ENCODE measurements at regions not wholly inside any gene's neighbourhood (a gene's known extent, or its start where the extent isn't known, plus 50 kb on each side); places are given as distances from the start of the nearest gene placed in this dataset.

DNA sequence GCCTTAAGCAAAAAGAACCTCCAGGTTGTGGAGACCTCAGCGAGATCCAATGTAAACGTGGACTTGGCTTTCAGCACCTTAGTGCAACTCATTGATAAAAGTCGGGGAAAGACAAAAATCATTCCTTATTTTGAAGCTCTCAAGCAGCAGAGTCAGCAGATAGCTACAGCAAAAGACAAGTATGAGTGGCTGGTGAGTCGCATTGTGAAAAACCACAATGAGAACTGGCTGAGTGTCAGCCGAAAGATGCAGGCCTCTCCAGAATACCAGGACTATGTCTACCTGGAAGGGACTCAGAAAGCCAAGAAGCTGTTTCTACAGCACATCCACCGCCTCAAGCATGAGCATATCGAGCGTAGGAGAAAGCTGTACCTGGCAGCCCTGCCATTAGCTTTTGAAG is 58.5 kb downstream of the ARHGAP35 start:
- no peak for DNase-seq (ENCODE audit: low spot score)
- TF ChIP-seq, protein P1, sequence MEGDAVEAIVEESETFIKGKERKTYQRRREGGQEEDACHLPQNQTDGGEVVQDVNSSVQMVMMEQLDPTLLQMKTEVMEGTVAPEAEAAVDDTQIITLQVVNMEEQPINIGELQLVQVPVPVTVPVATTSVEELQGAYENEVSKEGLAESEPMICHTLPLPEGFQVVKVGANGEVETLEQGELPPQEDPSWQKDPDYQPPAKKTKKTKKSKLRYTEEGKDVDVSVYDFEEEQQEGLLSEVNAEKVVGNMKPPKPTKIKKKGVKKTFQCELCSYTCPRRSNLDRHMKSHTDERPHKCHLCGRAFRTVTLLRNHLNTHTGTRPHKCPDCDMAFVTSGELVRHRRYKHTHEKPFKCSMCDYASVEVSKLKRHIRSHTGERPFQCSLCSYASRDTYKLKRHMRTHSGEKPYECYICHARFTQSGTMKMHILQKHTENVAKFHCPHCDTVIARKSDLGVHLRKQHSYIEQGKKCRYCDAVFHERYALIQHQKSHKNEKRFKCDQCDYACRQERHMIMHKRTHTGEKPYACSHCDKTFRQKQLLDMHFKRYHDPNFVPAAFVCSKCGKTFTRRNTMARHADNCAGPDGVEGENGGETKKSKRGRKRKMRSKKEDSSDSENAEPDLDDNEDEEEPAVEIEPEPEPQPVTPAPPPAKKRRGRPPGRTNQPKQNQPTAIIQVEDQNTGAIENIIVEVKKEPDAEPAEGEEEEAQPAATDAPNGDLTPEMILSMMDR (IDR thresholded peaks at IDR 0.05) = no peak
- no peak overlapping the region for H3K4me3 ChIP-seq
- ATAC-seq (ENCODE audit: insufficient number of reproducible peaks, low FRiP score, low read depth) = no peak
- H3K27me3 ChIP-seq (replicated peaks; ENCODE audit: insufficient read depth) = no peaks in the 10 kb centered on the region
- H3K4me1 ChIP-seq (ENCODE audit: control insufficient read depth in 1 of 2, low read depth in 2 of 2) = peaks cover 14 to 18% of the 10 kb centered on the region in 2 donors
- H3K27ac ChIP-seq = no peak overlapping the region
- no peaks in the 10 kb centered on the region for H3K9me3 ChIP-seq
- peaks cover 14% of the 10 kb centered on the region for H3K36me3 ChIP-seq

DNA sequence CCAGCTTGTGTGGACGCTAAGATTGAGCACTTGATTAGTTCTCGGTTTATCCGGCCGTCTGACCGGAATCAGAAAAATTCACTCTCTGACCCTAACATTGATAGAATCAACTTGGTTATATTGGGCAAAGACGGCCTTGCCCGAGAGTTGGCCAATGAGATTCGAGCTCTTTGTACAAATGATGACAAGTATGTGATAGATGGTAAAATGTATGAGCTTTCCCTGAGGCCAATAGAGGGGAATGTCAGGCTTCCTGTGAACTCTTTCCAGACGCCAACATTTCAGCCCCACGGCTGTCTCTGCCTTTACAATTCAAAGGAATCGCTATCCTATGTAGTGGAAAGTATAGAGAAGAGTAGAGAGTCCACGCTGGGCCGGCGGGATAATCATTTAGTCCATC is 59.6 kb downstream of the ARHGAP35 start:
- TF ChIP-seq, protein P1 (IDR thresholded peaks at IDR 0.05) = no peak
- Histone ChIP-seq H3K4me1 (ENCODE audit: control insufficient read depth in 1 of 2, low read depth in 2 of 2) (peaks cover 16 to 18% of the 10 kb centered on the region in 2 donors), H3K36me3 (peaks cover 14% of the 10 kb centered on the region), H3K27ac (no peak overlapping the region), H3K4me3 (no peak overlapping the region), H3K27me3 (replicated peaks; ENCODE audit: insufficient read depth) (no peaks in the 10 kb centered on the region), H3K9me3 (no peaks in the 10 kb centered on the region)
- ATAC-seq (ENCODE audit: insufficient number of reproducible peaks, low FRiP score, low read depth) (no peak), DNase-seq (ENCODE audit: low spot score) (no peak)

DNA sequence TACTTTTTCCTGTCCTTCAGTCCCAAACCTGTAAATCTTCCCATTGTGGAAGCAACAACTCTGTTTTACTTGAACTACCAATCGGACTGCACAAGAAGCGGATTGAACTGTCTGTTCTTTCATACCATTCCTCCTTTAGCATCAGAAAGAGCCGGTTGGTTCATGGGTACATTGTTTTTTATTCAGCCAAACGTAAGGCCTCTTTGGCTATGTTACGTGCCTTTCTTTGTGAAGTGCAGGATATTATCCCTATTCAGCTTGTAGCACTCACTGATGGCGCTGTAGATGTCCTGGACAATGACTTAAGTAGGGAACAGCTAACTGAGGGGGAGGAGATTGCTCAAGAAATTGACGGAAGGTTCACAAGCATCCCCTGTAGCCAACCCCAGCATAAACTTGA is 60.3 kb downstream of the ARHGAP35 start:
- ATAC-seq (ENCODE audit: insufficient number of reproducible peaks, low FRiP score, low read depth) (no peak), DNase-seq (ENCODE audit: low spot score) (no peak)
- H3K27ac ChIP-seq = no peak overlapping the region
- peaks cover 21 to 23% of the 10 kb centered on the region in 2 donors for H3K4me1 ChIP-seq (ENCODE audit: control insufficient read depth in 1 of 2, low read depth in 2 of 2)
- no peaks in the 10 kb centered on the region for H3K27me3 ChIP-seq (replicated peaks; ENCODE audit: insufficient read depth)
- TF ChIP-seq, protein P1 (IDR thresholded peaks at IDR 0.05) = no peak
- H3K9me3 ChIP-seq = no peaks in the 10 kb centered on the region
- H3K36me3 ChIP-seq = peaks cover 14% of the 10 kb centered on the region
- no peak overlapping the region for H3K4me3 ChIP-seq

DNA sequence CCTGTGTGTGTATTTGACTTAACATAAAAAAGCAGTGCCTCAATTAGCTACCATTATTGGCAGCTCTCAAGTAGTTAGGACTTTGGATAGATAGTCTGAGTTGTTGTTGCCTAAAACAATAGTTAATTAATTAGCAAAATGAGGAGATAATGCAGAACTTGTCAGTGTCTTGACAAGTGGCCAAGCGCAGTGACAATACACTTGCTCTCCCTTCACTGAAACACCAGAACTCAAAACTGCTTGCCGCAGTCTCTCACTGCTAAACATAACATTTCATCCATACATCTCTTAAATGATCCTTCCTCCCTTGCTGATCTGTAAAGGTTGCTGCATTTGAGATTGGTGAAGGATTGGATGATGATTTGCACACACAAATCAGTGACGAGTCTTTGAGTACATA is 61.7 kb downstream of the ARHGAP35 start:
- TF ChIP-seq, protein P1 (IDR thresholded peaks at IDR 0.05) = no peak
- no peaks in the 10 kb centered on the region for H3K9me3 ChIP-seq
- DNase-seq (ENCODE audit: low spot score) = no peak
- peaks cover 35 to 36% of the 10 kb centered on the region in 2 donors for H3K4me1 ChIP-seq (ENCODE audit: control insufficient read depth in 1 of 2, low read depth in 2 of 2)
- no peak overlapping the region for H3K27ac ChIP-seq
- H3K4me3 ChIP-seq = no peak overlapping the region
- H3K27me3 ChIP-seq (replicated peaks; ENCODE audit: insufficient read depth) = no peaks in the 10 kb centered on the region
- no peak for ATAC-seq (ENCODE audit: insufficient number of reproducible peaks, low FRiP score, low read depth)
- peaks cover 14% of the 10 kb centered on the region for H3K36me3 ChIP-seq

DNA sequence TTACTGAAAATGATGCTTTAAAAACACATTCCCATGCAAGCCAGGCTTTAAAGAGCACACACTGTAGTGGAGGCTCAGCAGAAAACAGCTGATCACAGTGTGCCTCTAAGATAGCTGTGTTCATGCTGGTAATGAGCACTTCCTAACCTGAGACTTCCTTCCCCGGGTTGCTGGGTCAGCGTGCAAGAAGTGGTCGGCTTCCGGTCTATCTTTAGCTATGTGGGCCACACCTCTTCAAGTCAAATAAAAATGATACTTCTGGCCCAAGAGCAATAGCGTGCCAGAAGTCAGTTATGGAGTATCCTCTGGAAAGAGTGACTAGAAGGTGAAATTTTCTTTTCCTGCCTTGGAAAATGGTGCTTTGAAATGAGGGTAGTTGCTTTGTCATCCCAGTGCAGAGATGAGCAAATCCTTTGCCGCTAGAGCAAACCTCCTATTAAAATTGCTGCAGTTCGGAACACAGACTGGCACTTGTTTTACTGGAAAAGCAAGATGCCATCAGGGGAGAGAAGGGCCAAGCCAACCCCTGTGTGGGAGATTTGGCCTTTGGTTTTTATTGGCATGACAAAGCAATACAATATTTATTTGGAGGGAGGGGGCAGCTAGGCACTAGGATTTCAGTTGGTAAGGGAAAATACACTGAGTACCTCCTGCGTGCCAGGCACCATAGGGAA is 64.2 kb downstream of the ARHGAP35 start:
- DNase-seq (ENCODE audit: low spot score) = no peak
- Histone ChIP-seq H3K27me3 (replicated peaks; ENCODE audit: insufficient read depth) (no peaks in the 10 kb centered on the region), H3K27ac (peak overlapping the region; percentile 31 to 63), H3K4me3 (peak overlapping the region; percentile 23), H3K36me3 (peaks cover 4% of the 10 kb centered on the region), H3K9me3 (no peaks in the 10 kb centered on the region), H3K4me1 (ENCODE audit: control insufficient read depth in 1 of 2, low read depth in 2 of 2) (peaks cover 51 to 57% of the 10 kb centered on the region in 2 donors)
- TF ChIP-seq, protein P1 (IDR thresholded peaks at IDR 0.05) = no peak
- no peak for ATAC-seq (ENCODE audit: insufficient number of reproducible peaks, low FRiP score, low read depth)

Data from thoracic aorta (tissue), 2 donors.